ENCODE measurements at regions not wholly inside any gene's neighbourhood (a gene's known extent, or its start where the extent isn't known, plus 50 kb on each side); places are given as distances from the start of the nearest gene placed in this dataset.

GRCh38 chr18:71028285-71028762 is 739.5 kb downstream of the SOCS6 start:
- TF ChIP-seq, protein P1, sequence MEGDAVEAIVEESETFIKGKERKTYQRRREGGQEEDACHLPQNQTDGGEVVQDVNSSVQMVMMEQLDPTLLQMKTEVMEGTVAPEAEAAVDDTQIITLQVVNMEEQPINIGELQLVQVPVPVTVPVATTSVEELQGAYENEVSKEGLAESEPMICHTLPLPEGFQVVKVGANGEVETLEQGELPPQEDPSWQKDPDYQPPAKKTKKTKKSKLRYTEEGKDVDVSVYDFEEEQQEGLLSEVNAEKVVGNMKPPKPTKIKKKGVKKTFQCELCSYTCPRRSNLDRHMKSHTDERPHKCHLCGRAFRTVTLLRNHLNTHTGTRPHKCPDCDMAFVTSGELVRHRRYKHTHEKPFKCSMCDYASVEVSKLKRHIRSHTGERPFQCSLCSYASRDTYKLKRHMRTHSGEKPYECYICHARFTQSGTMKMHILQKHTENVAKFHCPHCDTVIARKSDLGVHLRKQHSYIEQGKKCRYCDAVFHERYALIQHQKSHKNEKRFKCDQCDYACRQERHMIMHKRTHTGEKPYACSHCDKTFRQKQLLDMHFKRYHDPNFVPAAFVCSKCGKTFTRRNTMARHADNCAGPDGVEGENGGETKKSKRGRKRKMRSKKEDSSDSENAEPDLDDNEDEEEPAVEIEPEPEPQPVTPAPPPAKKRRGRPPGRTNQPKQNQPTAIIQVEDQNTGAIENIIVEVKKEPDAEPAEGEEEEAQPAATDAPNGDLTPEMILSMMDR (IDR thresholded peaks at IDR 0.05; ENCODE audit: poor library complexity), result no peak
- TF ChIP-seq EZH2phosphoT487 (IDR thresholded peaks at IDR 0.05; ENCODE audit: low read depth, severe bottlenecking, unreplicated experiment) (no peak), EZH2 (IDR thresholded peaks at IDR 0.05; ENCODE audit: borderline replicate concordance) (no peak)
